ENCODE measurements at regions not wholly inside any gene's neighbourhood (a gene's known extent, or its start where the extent isn't known, plus 50 kb on each side); places are given as distances from the start of the nearest gene placed in this dataset.

GRCh38 chr16:62201911-62202310 is 165.7 kb upstream of the CDH8 start:
- Histone ChIP-seq H3K4me3 (ENCODE audit: low read depth in 2 of 2, low read length in 2 of 2) (no peak overlapping the region), H3K9me3 (ENCODE audit: control insufficient read depth, insufficient read depth, low read depth, low read length) (no peaks in the 10 kb centered on the region), H3K27ac (ENCODE audit: low read length) (no peak overlapping the region), H3K4me1 (ENCODE audit: control insufficient read depth, insufficient read depth, low read length) (no peaks in the 10 kb centered on the region), H3K27me3 (ENCODE audit: control insufficient read depth, insufficient read depth, low read length) (no peaks in the 10 kb centered on the region), H3K36me3 (ENCODE audit: control insufficient read depth, insufficient read depth, low read length) (no peaks in the 10 kb centered on the region)
- in situ Hi-C loops (cut with HindIII; ENCODE audit: low pct_unique_long_range_greater_than_20kb, low sequenced_read_pairs), result no loop called here
- no TSS peak for BruUV-seq (replicated peaks)
- intact Hi-C loops (cut with micrococcal nuclease; ENCODE audit: unreplicated experiment), result no loop called here
- DNase-seq (ENCODE audit: low read depth, low spot score) (no peak), ATAC-seq (no peak)
- POLR2A ChIA-PET, result no interaction called here
- CTCF ChIA-PET, result no interaction called here
- no peak for TF ChIP-seq TCF7L2 (IDR thresholded peaks at IDR 0.05; ENCODE audit: low read depth, low read length)
- TF ChIP-seq REST (IDR thresholded peaks at IDR 0.05; ENCODE audit: insufficient read depth in 1 of 2, low read depth in 2 of 2, low read length in 1 of 2), result no peak
- TF ChIP-seq CTCF (IDR thresholded peaks at IDR 0.05), result no peak
- no peak for TF ChIP-seq POLR2AphosphoS5 (IDR thresholded peaks at IDR 0.05; ENCODE audit: low read depth, low read length)
- no peak for TF ChIP-seq SIN3A (IDR thresholded peaks at IDR 0.05; ENCODE audit: borderline replicate concordance, insufficient read depth, low read depth, low read length)

- ATAC-seq (no peak), DNase-seq (ENCODE audit: low read depth, low spot score) (no peak)
- POLR2A ChIA-PET, result no interaction called here
- in situ Hi-C loops (cut with HindIII; ENCODE audit: low pct_unique_long_range_greater_than_20kb, low sequenced_read_pairs) (no loop called here), intact Hi-C loops (cut with micrococcal nuclease; ENCODE audit: unreplicated experiment) (no loop called here)
- no peaks in the 10 kb centered on the region for H3K27me3 ChIP-seq (ENCODE audit: control insufficient read depth, insufficient read depth, low read length)
- no peaks in the 10 kb centered on the region for H3K36me3 ChIP-seq (ENCODE audit: control insufficient read depth, insufficient read depth, low read length)
- H3K9me3 ChIP-seq (ENCODE audit: control insufficient read depth, insufficient read depth, low read depth, low read length), result no peaks in the 10 kb centered on the region
- H3K4me3 ChIP-seq (ENCODE audit: low read depth in 2 of 2, low read length in 2 of 2), result no peak overlapping the region
- TF ChIP-seq SIN3A (IDR thresholded peaks at IDR 0.05; ENCODE audit: borderline replicate concordance, insufficient read depth, low read depth, low read length), result no peak
- TF ChIP-seq POLR2AphosphoS5 (IDR thresholded peaks at IDR 0.05; ENCODE audit: low read depth, low read length), result no peak
- no peak for TF ChIP-seq TCF7L2 (IDR thresholded peaks at IDR 0.05; ENCODE audit: low read depth, low read length)
- no peak for TF ChIP-seq CTCF (IDR thresholded peaks at IDR 0.05)
- TF ChIP-seq REST (IDR thresholded peaks at IDR 0.05; ENCODE audit: insufficient read depth in 1 of 2, low read depth in 2 of 2, low read length in 1 of 2), result no peak
- no peaks in the 10 kb centered on the region for H3K4me1 ChIP-seq (ENCODE audit: control insufficient read depth, insufficient read depth, low read length)
- BruUV-seq (replicated peaks), result no TSS peak
- CTCF ChIA-PET, result no interaction called here
- H3K27ac ChIP-seq (ENCODE audit: low read length), result no peak overlapping the region
Measured at GRCh38 chr16:62194828-62195227, 158.6 kb upstream of the CDH8 start.
